ENCODE measurements at regions not wholly inside any gene's neighbourhood (a gene's known extent, or its start where the extent isn't known, plus 50 kb on each side); places are given as distances from the start of the nearest gene placed in this dataset.
"Not testable (repeated sequence)": the region's sequence is repeated elsewhere in the genome, so short reads cannot be mapped to it uniquely, and the experiment has no call there.

DNA sequence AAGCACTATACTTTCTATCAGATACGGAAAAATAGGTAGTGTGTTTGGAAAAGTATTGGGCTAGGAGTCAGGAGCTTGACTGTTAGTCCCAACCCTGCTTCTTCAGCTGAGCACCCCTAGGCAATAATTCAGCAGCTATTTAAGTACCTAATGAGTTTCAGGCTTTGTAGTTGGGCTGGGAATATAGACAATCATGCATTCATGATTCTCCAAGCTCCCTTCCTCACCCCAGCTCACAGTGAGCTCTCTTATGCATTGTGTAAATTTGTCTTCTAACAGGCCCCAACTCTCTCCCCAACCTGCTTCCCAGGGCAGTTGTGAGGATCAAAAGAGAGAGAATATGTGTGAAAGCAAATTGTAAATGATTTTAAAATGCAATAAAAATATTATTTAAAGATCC lies 201.2 kb downstream of the MSX2 start:
- DNase-seq (ENCODE audit: low read depth in 2 of 3, low spot score in 2 of 3) = no peak

GRCh38 chr5:174922955-174923354 lies 198.6 kb downstream of the MSX2 start:
- DNase-seq (ENCODE audit: low read depth in 2 of 3, low spot score in 2 of 3) = no peak

DNA sequence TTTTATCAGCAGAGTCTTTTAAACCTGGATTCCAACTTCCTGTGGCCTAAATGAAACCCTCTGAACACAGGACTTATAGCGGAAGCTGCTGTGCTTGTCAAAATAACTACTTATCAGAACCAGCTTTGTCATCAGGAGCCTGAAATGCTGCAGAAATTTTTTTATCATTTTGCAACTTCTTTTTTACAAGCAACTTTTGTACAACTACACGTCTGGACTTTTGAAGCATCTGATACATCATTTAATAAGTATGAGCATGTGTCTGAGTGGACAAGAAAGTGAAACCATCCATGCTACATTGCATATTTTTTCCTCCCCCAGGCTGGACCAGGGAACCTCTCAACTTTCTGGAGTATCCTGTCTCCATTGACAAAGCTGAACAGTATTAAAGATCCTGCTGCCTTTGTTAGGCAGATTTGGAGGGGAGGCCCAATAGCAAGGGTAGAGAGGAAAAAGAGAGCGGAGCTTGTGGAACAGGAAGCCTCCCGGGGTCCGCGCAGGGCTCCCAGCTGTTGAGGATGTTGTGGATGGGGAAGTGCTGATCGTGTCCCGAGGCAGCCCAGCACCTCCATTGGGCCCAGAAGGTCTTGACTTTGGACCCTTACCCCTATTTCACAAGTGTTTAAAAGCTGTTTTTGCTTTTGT lies 196.6 kb downstream of the MSX2 start:
- DNase-seq (ENCODE audit: low read depth in 2 of 3, low spot score in 2 of 3) = no peak

DNA sequence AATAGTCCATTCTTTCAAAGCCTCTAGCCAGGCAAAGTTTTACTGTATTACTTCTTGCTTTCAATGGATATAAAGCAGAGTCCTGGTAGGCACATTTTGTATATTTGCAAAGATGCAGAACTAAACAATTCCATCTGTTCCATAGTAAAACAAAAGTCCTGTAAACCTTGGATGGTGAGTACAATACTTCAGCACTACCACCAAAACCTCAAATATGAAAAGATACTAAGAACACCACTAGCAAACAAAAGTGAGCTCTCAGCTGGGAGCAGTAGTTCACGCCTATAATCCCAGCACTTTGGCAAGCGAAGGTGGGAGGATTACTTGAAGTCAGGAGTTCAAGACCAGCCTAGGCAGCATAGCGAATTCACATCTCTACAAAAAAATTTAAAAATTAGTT lies 195.0 kb downstream of the MSX2 start:
- DNase-seq (ENCODE audit: low read depth in 2 of 3, low spot score in 2 of 3) = no peak

GRCh38 chr5:174918655-174919054 lies 194.3 kb downstream of the MSX2 start:
- no peak for DNase-seq (ENCODE audit: low read depth in 2 of 3, low spot score in 2 of 3)

GRCh38 chr5:174917976-174918554 lies 193.7 kb downstream of the MSX2 start:
- DNase-seq (ENCODE audit: low read depth in 2 of 3, low spot score in 2 of 3) = no peak

DNA sequence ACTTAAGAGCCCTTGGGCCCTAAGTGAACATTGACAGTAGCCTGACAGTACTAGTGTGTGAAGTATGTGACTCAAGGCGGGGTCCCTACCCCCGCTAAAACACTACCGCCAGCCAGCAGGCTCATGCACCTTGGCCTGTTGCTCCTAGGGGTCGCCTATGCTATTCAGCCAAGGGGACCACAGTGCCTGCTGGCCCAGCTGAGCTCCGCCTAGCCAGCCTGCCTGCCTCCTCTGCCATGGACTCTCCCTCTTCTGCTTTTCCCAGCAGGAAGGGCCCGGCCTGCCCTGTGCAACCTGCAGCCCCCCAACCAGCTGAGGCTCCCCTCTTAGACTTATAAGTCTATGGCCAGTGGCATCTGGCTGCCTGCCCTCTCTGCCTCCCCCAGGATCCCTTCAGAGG lies 193.1 kb downstream of the MSX2 start:
- not testable (repeated sequence) for DNase-seq (ENCODE audit: low read depth in 2 of 3, low spot score in 2 of 3)

DNA sequence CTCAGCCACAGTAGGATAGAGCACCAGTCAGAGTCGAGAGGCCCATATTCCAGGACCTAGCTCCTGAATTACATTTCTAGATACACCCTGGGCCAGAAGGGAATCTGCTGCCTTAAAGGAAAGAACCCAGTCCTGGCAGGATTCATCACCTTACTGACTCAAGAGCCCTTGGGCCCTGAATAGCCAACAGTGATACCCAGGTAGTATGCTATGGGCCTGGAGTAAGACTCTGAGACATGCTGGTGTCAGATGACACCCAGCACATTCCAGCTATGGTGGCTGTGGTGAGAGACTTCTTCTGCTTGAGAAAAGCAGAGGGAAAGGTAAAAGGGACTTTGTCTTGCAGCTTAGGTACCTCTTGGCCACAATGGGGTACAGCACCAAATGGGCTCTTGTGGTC lies 192.5 kb downstream of the MSX2 start:
- not testable (repeated sequence) for DNase-seq (ENCODE audit: low read depth in 2 of 3, low spot score in 2 of 3)

DNA sequence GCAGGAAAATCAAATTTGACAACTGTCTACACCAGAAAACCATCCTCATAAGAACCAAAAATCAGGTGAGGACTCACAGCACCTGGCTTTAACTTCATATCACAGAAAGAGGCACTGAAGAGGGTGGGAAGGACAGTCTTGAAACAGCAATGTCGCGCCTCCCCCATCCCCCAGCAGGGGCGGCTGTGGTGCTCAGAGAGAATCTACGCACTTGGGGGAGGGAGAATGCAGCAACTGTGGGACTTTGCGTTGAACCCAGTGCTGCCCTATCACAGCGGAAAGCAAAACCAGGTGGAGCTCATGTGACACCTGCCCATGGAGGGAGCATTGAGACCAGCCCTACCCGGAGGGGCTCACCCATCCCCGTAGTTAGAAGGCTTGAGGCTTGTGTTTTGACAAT lies 191.8 kb downstream of the MSX2 start:
- DNase-seq (ENCODE audit: low read depth in 2 of 3, low spot score in 2 of 3) = no peak

- no peak for DNase-seq (ENCODE audit: low read depth in 2 of 3, low spot score in 2 of 3)
These were observed 186.7 kb downstream of the MSX2 start for GRCh38 chr5:174911118-174911517.

DNA sequence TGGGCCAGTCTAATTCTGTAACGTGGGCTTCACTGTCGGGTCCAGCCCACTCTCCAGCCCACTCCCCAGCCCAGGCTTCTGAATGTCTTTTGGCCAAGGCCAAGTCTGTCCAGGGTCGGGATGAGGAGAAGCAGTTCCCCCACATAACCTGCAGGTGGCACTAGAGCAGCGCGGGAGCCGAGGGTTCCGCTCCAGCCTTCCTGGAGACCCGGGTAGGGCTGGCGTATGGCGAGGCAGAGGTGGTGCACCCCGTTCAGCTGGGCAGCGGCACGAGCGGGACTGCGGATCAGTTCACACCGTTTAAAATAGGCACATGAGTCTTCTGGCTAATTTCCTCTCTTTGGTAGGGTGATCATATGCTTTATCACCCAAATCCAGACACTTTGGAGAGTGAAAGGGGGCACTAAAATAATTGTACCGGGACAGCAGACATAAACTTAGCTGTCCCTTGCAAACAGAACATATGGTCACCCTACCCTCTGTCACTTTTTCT lies 185.9 kb downstream of the MSX2 start:
- peak; percentile 11 to 49 (median 30) for DNase-seq (ENCODE audit: low read depth in 2 of 3, low spot score in 2 of 3)

- no peak for DNase-seq (ENCODE audit: low read depth in 2 of 3, low spot score in 2 of 3)
These were observed 178.9 kb downstream of the MSX2 start for GRCh38 chr5:174903172-174903732.

DNA sequence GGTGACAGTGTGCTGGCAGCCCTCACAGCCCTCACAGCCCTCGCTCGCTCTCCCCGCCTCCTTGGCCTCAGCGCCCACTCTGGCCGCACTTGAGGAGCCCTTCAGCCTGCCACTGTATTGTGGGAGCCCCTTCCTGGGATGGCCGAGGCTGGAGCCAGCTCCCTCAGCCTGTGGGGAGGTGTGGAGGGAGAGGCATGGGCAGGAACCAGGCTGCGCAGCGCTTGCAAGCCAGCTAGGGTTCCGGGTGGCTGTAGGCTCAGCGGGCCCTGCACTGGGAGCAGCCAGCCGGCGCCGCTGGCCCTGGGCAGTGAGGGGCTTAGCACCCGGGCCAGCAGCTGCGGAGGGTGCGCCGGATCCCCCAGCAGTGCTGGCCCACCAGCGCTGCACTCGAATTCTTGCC lies 177.0 kb downstream of the MSX2 start:
- DNase-seq (ENCODE audit: low read depth in 2 of 3, low spot score in 2 of 3) = no peak

DNA sequence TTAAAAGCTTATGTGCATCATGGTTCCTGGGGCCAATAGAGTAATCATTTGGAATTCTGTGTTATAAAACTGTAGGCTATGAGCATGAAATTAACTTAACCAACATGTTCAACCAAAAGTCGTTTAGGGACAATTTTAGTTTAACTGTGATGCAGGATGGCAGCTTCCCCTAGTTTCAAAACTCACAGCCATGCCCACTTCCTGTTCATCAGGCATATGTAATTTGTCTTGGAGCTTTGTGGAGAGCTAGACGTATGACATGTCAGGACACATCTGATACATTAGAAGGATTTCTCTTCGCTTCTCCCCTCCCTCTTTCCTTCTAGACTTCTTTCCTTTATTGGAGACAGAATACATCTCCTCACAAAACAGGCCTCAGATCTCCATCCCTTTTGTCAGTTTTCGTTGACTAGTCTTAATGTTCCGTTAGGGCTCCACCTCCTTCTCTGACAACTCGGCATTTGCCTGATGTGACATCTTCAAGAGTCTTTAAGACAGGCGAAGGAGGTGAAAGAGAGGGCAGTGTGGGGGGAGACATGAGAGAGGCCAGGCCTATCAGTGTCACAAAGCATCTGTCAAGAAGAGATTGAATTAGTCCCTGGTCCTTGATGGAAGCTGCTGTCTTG lies 176.0 kb downstream of the MSX2 start:
- no peak for DNase-seq (ENCODE audit: low read depth in 2 of 3, low spot score in 2 of 3)

- no peak for DNase-seq (ENCODE audit: low read depth in 2 of 3, low spot score in 2 of 3)
These were observed 173.0 kb downstream of the MSX2 start for GRCh38 chr5:174897281-174897950.

DNA sequence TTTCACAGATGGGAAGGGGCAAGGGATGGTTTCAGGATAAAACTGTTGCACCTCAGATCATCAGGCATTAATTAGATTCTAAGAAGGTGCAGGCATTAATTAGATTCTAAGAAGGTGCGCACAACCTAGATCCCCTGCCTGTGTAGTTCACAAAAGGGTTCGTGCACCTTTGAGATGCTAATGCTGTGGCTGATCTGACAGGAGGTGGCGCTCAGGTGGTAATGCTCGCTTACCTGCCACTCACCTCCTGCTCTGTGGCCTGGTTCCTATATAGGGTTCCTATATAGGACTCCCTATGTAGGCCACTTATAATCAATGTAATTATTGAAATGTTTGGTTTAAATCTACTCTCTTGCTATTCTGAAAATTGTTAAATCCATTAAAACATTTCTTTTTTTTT lies 171.0 kb downstream of the MSX2 start:
- DNase-seq (ENCODE audit: low read depth in 2 of 3, low spot score in 2 of 3) = no peak

GRCh38 chr5:174892742-174893141 lies 168.4 kb downstream of the MSX2 start:
- DNase-seq (ENCODE audit: low read depth in 2 of 3, low spot score in 2 of 3) = no peak

DNA sequence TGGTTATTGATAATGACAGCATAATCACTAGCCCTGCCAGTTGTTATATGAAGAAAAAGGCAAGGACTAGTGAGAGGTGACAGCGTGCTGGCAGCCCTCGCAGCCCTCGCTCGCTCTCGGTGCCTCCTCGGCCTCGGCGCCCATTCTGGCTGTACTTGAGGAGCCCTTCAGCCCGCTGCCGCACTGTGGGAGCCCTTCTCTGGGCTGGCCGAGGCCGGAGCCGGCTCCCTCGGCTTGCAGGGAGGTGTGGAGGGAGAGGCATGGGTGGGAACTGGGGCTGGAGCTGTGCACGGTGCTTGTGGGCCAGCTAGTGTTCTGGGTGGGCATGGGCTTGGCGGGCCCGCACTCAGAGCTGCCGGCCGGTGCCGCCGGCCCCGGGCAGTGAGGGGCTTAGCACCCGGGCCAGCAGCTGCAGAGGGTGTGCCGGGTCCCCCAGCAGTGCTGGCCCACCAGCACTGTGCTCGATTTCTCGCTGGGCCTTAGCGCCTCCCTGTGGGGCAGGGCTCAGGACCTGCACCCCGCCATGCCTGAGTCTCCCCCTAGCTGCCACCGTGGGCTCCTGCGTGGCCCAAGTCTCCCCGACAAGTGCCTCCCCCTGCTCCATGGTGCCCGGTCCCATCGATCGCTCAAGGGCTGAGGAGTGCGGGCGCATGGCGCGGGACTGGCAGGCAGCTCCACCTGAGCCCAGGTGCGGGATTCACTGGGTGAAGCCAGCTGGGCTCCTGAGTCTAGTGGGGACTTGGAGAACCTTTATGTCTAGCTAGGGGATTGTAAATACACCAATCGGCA lies 156.2 kb downstream of the MSX2 start:
- DNase-seq (ENCODE audit: low read depth in 2 of 3, low spot score in 2 of 3) = not testable (repeated sequence)

DNA sequence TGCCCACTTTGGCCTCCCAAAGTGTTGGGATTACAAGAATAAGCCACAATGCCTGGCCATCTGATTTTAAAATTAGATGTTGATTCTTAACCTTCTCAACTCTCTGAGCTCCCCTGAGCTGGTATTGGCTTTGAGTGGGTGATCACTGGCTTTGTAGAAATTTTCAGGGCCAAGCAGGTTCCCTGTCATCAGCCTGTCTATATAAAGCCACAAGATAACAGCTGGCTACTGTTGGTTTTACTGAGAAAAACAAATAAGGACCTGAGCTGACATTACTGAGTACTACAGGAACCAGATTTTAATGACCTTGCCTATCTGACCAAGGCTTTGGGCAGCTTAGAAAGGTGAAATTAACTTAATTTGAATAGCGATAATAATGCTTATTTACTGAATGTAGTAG lies 153.6 kb downstream of the MSX2 start:
- DNase-seq (ENCODE audit: low read depth in 2 of 3, low spot score in 2 of 3) = no peak

- DNase-seq (ENCODE audit: low read depth in 2 of 3, low spot score in 2 of 3) = no peak
These were observed 147.9 kb downstream of the MSX2 start for GRCh38 chr5:174872271-174872670.

GRCh38 chr5:174852143-174852542 lies 127.8 kb downstream of the MSX2 start:
- no peak for DNase-seq (ENCODE audit: low read depth in 2 of 3, low spot score in 2 of 3)

Data from activated CD8-positive, alpha-beta memory T cell treated with anti-CD3 and anti-CD28 coated beads for 48 hours (primary cell).